ENCODE measurements at regions not wholly inside any gene's neighbourhood (a gene's known extent, or its start where the extent isn't known, plus 50 kb on each side); places are given as distances from the start of the nearest gene placed in this dataset.

DNA sequence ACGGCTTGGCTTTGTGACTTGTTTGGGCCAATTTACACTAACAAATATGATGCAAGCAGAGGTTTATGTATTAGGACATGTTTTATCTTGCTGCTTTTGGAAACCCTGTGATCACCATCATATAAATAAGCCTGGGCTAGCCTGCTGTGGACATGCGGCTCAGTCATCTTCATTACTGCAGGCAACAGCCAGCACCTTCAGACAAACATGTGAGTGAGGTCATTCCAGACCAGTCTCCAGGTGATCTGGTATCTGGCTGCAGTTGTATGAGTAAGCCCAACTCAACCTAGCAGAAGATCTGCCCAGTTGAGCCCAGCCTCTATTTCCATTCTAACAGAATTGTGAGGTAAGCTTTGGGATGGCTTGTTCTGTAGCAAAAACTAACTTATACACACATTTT lies 254.6 kb upstream of the ATP5MC3 start:
- ChIA-PET POLR2A (no interaction called here), RAD21 (ENCODE audit: low non-redundant PET in 1 of 2, low total read pairs in 2 of 2, uncharacterized antibody in 2 of 2, unreplicated experiment in 2 of 2) (no interaction called here), CTCF (no interaction called here)
- Histone ChIP-seq H3K9me3 (ENCODE audit: control insufficient read depth in 1 of 2, insufficient read depth in 1 of 2, low read depth in 1 of 2, low read length in 2 of 2) (no peaks in the 10 kb centered on the region), H3K27me3 (ENCODE audit: insufficient read depth, low read length) (no peaks in the 10 kb centered on the region), H3K27ac (ENCODE audit: low read depth, low read length) (no peak overlapping the region), H2AFZ (ENCODE audit: low read depth, low read length, poor library complexity, severe bottlenecking) (no peak overlapping the region), H3K9ac (ENCODE audit: low read length) (no peak overlapping the region), H3K9me2 (ENCODE audit: insufficient read depth) (no peaks in the 10 kb centered on the region), H3K4me1 (ENCODE audit: control insufficient read depth in 1 of 2, insufficient read depth in 2 of 2, low read length in 2 of 2) (no peaks in the 10 kb centered on the region), H3K4me3 (replicated peaks in 1 of 2; ENCODE audit: low read depth in 1 of 2, low read length in 2 of 2) (no peak overlapping the region), H3K36me3 (ENCODE audit: control insufficient read depth in 1 of 2, insufficient read depth in 2 of 2, low read length in 2 of 2) (no peaks in the 10 kb centered on the region), H3K79me2 (ENCODE audit: insufficient read depth, low read length) (no peaks in the 10 kb centered on the region), H4K20me1 (ENCODE audit: insufficient read depth) (no peaks in the 10 kb centered on the region), H3K4me2 (ENCODE audit: low read length) (no peak overlapping the region)
- DNase-seq (ENCODE audit: low read depth, low spot score) (no peak), ATAC-seq (no peak)
- intact Hi-C loops (cut with micrococcal nuclease): no loop called here
- TF ChIP-seq EZH2phosphoT487 (IDR thresholded peaks at IDR 0.05; ENCODE audit: borderline replicate concordance) (no peak), SP1 (IDR thresholded peaks at IDR 0.05; ENCODE audit: low read depth) (no peak), JUND (IDR thresholded peaks at IDR 0.05) (no peak), FOSL1 (IDR thresholded peaks at IDR 0.05; ENCODE audit: low read depth) (no peak), ZFX (IDR thresholded peaks at IDR 0.05) (no peak), SIN3A (IDR thresholded peaks at IDR 0.05; ENCODE audit: low read depth) (no peak), POLR2AphosphoS5 (IDR thresholded peaks at IDR 0.05; ENCODE audit: low read depth, low read length) (no peak), SRF (IDR thresholded peaks at IDR 0.05; ENCODE audit: low read depth) (no peak), CEBPB (IDR thresholded peaks at IDR 0.05; ENCODE audit: low read depth) (no peak), CBX3 (IDR thresholded peaks at IDR 0.05; ENCODE audit: low read depth) (no peak), ELF1 (IDR thresholded peaks at IDR 0.05; ENCODE audit: borderline replicate concordance, low read depth) (no peak), ZNF274 (IDR thresholded peaks at IDR 0.05; ENCODE audit: low read depth, low read length) (no peak)
- TF ChIP-seq, protein P1, sequence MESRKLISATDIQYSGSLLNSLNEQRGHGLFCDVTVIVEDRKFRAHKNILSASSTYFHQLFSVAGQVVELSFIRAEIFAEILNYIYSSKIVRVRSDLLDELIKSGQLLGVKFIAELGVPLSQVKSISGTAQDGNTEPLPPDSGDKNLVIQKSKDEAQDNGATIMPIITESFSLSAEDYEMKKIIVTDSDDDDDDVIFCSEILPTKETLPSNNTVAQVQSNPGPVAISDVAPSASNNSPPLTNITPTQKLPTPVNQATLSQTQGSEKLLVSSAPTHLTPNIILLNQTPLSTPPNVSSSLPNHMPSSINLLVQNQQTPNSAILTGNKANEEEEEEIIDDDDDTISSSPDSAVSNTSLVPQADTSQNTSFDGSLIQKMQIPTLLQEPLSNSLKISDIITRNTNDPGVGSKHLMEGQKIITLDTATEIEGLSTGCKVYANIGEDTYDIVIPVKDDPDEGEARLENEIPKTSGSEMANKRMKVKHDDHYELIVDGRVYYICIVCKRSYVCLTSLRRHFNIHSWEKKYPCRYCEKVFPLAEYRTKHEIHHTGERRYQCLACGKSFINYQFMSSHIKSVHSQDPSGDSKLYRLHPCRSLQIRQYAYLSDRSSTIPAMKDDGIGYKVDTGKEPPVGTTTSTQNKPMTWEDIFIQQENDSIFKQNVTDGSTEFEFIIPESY (IDR thresholded peaks at IDR 0.05; ENCODE audit: extremely low read depth, insufficient replicate concordance, low read length): no peak
- TF ChIP-seq, protein P2, sequence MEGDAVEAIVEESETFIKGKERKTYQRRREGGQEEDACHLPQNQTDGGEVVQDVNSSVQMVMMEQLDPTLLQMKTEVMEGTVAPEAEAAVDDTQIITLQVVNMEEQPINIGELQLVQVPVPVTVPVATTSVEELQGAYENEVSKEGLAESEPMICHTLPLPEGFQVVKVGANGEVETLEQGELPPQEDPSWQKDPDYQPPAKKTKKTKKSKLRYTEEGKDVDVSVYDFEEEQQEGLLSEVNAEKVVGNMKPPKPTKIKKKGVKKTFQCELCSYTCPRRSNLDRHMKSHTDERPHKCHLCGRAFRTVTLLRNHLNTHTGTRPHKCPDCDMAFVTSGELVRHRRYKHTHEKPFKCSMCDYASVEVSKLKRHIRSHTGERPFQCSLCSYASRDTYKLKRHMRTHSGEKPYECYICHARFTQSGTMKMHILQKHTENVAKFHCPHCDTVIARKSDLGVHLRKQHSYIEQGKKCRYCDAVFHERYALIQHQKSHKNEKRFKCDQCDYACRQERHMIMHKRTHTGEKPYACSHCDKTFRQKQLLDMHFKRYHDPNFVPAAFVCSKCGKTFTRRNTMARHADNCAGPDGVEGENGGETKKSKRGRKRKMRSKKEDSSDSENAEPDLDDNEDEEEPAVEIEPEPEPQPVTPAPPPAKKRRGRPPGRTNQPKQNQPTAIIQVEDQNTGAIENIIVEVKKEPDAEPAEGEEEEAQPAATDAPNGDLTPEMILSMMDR (IDR thresholded peaks at IDR 0.05 in 2 of 3, conservative IDR thresholded peaks at IDR 0.05 in 1 of 3; ENCODE audit: borderline replicate concordance in 1 of 3, insufficient read depth in 1 of 3, low read depth in 2 of 3, low read length in 2 of 3): no peak
- no TSS peak for BruUV-seq (replicated peaks)
